IMR-90 (cell line): ENCODE measurements at regions not wholly inside any gene's neighbourhood (a gene's known extent, or its start where the extent isn't known, plus 50 kb on each side); places are given as distances from the start of the nearest gene placed in this dataset.

Source experiments
- ATAC-seq: fragments of 200-7000 bp; cut with Tn5 transposase; 2 replicates; pipeline ENCODE4 v1.9.1; 2020; ENCODE audit warnings: low read depth, mild to moderate bottlenecking, moderate library complexity
- BruUV-seq: library from RNA; stranded (reverse); fragments of 400-500 nt; replicated peaks from 2 replicates; lab custom pipeline; 2021; lab: Mats Ljungman, UMichigan
- CTCF ChIA-PET: fragments of 300-600 bp; formaldehyde crosslinking; extraction: SDS; loops from one replicate; lab custom pipeline; 2021; ENCODE audit warnings: antibody characterized with exemption; lab: Yijun Ruan, JAX
- POLR2A ChIA-PET: fragments of 300-600 bp; sonication (Branson Sonifier 250); formaldehyde crosslinking; loops from one replicate; lab custom pipeline; 2022; ENCODE audit warnings: antibody characterized with exemption; ENCODE audit not compliant: unreplicated experiment; lab: Charles Lee
- DNase-seq: peaks from one replicate; pipeline ENCODE4 v3.0.0; 2013
- H2AFZ ChIP-seq: replicated peaks from 2 replicates; pipeline ENCODE3; 2013; ENCODE audit warnings: low read length, mild to moderate bottlenecking; ENCODE audit not compliant: poor library complexity
- H2AK5ac ChIP-seq: 2 replicates; pipeline ENCODE4 v1.6.1; 2013; ENCODE audit warnings: low read depth, low read length, inconsistent platforms
- H2AK9ac ChIP-seq: replicated peaks from 2 replicates; pipeline ENCODE3; 2013; ENCODE audit warnings: mild to moderate bottlenecking, low read depth, low read length, moderate library complexity; ENCODE audit not compliant: poor library complexity
- H2BK120ac ChIP-seq: 2 replicates; pipeline ENCODE4 v1.6.1; 2013; ENCODE audit warnings: low read depth, low read length, inconsistent platforms
- H2BK15ac ChIP-seq: 3 replicates; pipeline ENCODE4 v1.6.1; 2013; ENCODE audit warnings: low read depth, low read length, inconsistent platforms
- H2BK20ac ChIP-seq: 2 replicates; pipeline ENCODE4 v1.6.1; 2013; ENCODE audit warnings: low read depth, mild to moderate bottlenecking, inconsistent platforms, low read length, moderate library complexity
- H2BK5ac ChIP-seq: 2 replicates; pipeline ENCODE4 v1.6.1; 2013; ENCODE audit warnings: mild to moderate bottlenecking, low read depth, low read length, inconsistent platforms; ENCODE audit not compliant: poor library complexity, severe bottlenecking
- H3K14ac ChIP-seq: replicated peaks from 2 replicates; pipeline ENCODE4 v1.6.1; 2013; ENCODE audit warnings: low read depth, low read length, inconsistent platforms
- H3K18ac ChIP-seq: 2 replicates; pipeline ENCODE4 v1.6.1; 2013; ENCODE audit warnings: low read depth, low read length, control low read depth
- H3K23ac ChIP-seq: 2 replicates; pipeline ENCODE4 v1.6.1; 2013; ENCODE audit warnings: low read depth, low read length, inconsistent platforms
- H3K27ac ChIP-seq: 2 replicates; pipeline ENCODE4 v1.5.1; 2013; ENCODE audit warnings: mild to moderate bottlenecking, control low read depth, low read length; ENCODE audit not compliant: insufficient read depth
- H3K27me3 ChIP-seq: 2 replicates; pipeline ENCODE4 v1.6.1; 2013; ENCODE audit warnings: low read length; ENCODE audit not compliant: control insufficient read depth, insufficient read depth
- H3K36me3 ChIP-seq: 2 replicates; pipeline ENCODE4 v1.6.1; 2013; ENCODE audit warnings: low read length, mixed read lengths; ENCODE audit not compliant: control insufficient read depth, insufficient read depth
- H3K4ac ChIP-seq: 2 replicates; pipeline ENCODE4 v1.6.1; 2013; ENCODE audit warnings: low read depth, low read length, inconsistent platforms
- H3K4me1 ChIP-seq: 2 replicates; pipeline ENCODE4 v1.6.1; 2013; ENCODE audit warnings: low read length, mixed read lengths; ENCODE audit not compliant: control insufficient read depth, insufficient read depth
- H3K4me2 ChIP-seq: 2 replicates; pipeline ENCODE4 v1.6.1; 2013; ENCODE audit warnings: low read depth, mild to moderate bottlenecking, control low read depth, low read length, moderate library complexity
- H3K4me3 ChIP-seq: 2 replicates; pipeline ENCODE4 v1.5.1; 2013; ENCODE audit warnings: low read depth, mild to moderate bottlenecking, control low read depth, low read length, moderate library complexity; ENCODE audit not compliant: insufficient read depth
- H3K56ac ChIP-seq: 2 replicates; pipeline ENCODE4 v1.6.1; 2013; ENCODE audit warnings: low read length, inconsistent platforms; ENCODE audit not compliant: insufficient read depth; ENCODE audit errors: extremely low read depth
- H3K79me1 ChIP-seq, 2 experiments: 2 replicates each; pipeline ENCODE4 v1.6.1; 2013; ENCODE audit warnings: low read length in 2 of 2, inconsistent platforms in 1 of 2, low read depth in 1 of 2
- H3K9ac ChIP-seq: 2 replicates; pipeline ENCODE4 v1.6.1; 2013; ENCODE audit warnings: low read depth, low read length, control low read depth
- H3K9me1 ChIP-seq: 2 replicates; pipeline ENCODE4 v1.6.1; 2013; ENCODE audit warnings: low read length, inconsistent platforms; ENCODE audit not compliant: insufficient read depth
- H3K9me3 ChIP-seq: 2 replicates; pipeline ENCODE4 v1.6.1; 2013; ENCODE audit warnings: low read length; ENCODE audit not compliant: control insufficient read depth, insufficient read depth
- H4K20me1 ChIP-seq: 2 replicates; pipeline ENCODE4 v1.6.1; 2013; ENCODE audit warnings: low read length, inconsistent platforms; ENCODE audit not compliant: insufficient read depth
- H4K5ac ChIP-seq: 2 replicates; pipeline ENCODE4 v1.6.1; 2013; ENCODE audit warnings: mild to moderate bottlenecking, low read depth, low read length, control low read depth
- H4K8ac ChIP-seq, 2 experiments: 2 replicates each; pipeline ENCODE4 v1.6.1; 2013; ENCODE audit warnings: low read depth in 2 of 2, low read length in 2 of 2, control low read depth in 1 of 2, inconsistent platforms in 1 of 2
- H4K91ac ChIP-seq: 2 replicates; pipeline ENCODE4 v1.6.1; 2013; ENCODE audit warnings: low read depth, low read length, inconsistent platforms; ENCODE audit not compliant: insufficient read depth
- BHLHE40 ChIP-seq: fragments of 150-350 bp; IDR thresholded peaks from 2 replicates; pipeline ENCODE4 v1.6.1; 2016; ENCODE audit warnings: mild to moderate bottlenecking, low read depth, low read length
- CHD1 ChIP-seq: IDR thresholded peaks from 2 replicates; pipeline ENCODE4 v1.6.1; 2012; ENCODE audit warnings: low read depth, low read length, improper control_type of control experiment
- CTCF ChIP-seq: conservative IDR thresholded peaks from 2 replicates; pipeline ENCODE4 v1.5.1; 2012; ENCODE audit warnings: mild to moderate bottlenecking, low read depth, low read length, improper control_type of control experiment
- ELK1 ChIP-seq: fragments of 150-350 bp; IDR thresholded peaks from 2 replicates; pipeline ENCODE4 v1.6.1; 2016; ENCODE audit warnings: low read depth, mild to moderate bottlenecking, low read length, moderate library complexity, borderline replicate concordance
- FOS ChIP-seq: fragments of 150-350 bp; IDR thresholded peaks from 2 replicates; pipeline ENCODE4 v1.6.1; 2016; ENCODE audit warnings: low read depth, low read length
- MAFK ChIP-seq: IDR thresholded peaks from 2 replicates; pipeline ENCODE4 v1.6.1; 2012; ENCODE audit warnings: low read depth, low read length, improper control_type of control experiment
- MAZ ChIP-seq: IDR thresholded peaks from 2 replicates; pipeline ENCODE4 v1.6.1; 2012; ENCODE audit warnings: low read depth, mild to moderate bottlenecking, low read length, improper control_type of control experiment, moderate library complexity, borderline replicate concordance
- MXI1 ChIP-seq: IDR thresholded peaks from 2 replicates; pipeline ENCODE4 v1.6.1; 2012; ENCODE audit warnings: low read depth, mild to moderate bottlenecking, low read length, moderate library complexity, borderline replicate concordance
- NFE2L2 ChIP-seq: fragments of 150-350 bp; IDR thresholded peaks from 2 replicates; pipeline ENCODE4 v1.6.1; 2016; ENCODE audit warnings: low read depth, mild to moderate bottlenecking, low read length
- POLR2A ChIP-seq: IDR thresholded peaks from 2 replicates; pipeline ENCODE4 v1.6.1; 2012; ENCODE audit warnings: mild to moderate bottlenecking, low read depth, low read length
- RAD21 ChIP-seq: IDR thresholded peaks from 2 replicates; pipeline ENCODE4 v1.6.1; 2012; ENCODE audit warnings: low read length, improper control_type of control experiment
- RCOR1 ChIP-seq: IDR thresholded peaks from 2 replicates; pipeline ENCODE4 v1.6.1; 2012; ENCODE audit warnings: mild to moderate bottlenecking, low read length, improper control_type of control experiment; ENCODE audit not compliant: insufficient replicate concordance
- RFX5 ChIP-seq: IDR thresholded peaks from 2 replicates; pipeline ENCODE4 v1.8.0; 2012; ENCODE audit warnings: low read depth, mild to moderate bottlenecking, low read length, moderate library complexity
- SMC3 ChIP-seq: fragments of 150-350 bp; IDR thresholded peaks from 2 replicates; pipeline ENCODE4 v1.6.1; 2016; ENCODE audit warnings: low read depth, mild to moderate bottlenecking, antibody characterized with exemption, low read length, moderate library complexity
- USF2 ChIP-seq: fragments of 150-350 bp; IDR thresholded peaks from 2 replicates; pipeline ENCODE4 v1.6.1; 2017; ENCODE audit warnings: mild to moderate bottlenecking, antibody characterized with exemption, low read length, low read depth
- WGBS, 2 experiments: methylation state at CpG; one replicate each; pipeline versions ENCODE4 v1.1.5 to v1.1.7; 2013; ENCODE audit warnings: missing lambda C conversion rate in 2 of 2; ENCODE audit not compliant: insufficient read length in 1 of 2; ENCODE audit errors: extremely low coverage in 2 of 2; 5-methylcytosine and 5-hydroxymethylcytosine counted together
- dilution Hi-C: fragments of 300-500 bp; cut with HindIII; formaldehyde crosslinking; loops from one replicate; pipeline ENCODE4 v1.14.3; 2018; ENCODE audit warnings: low sequenced_read_pairs; ENCODE audit not compliant: unreplicated experiment
- in situ Hi-C: fragments of 300-500 bp; cut with MboI; formaldehyde crosslinking; loops from 3 replicates; pipeline ENCODE4 v1.14.3; 2019; ENCODE audit warnings: low sequenced_read_pairs, inconsistent platforms, mixed read lengths
- intact Hi-C: fragments of 100-400 bp; cut with micrococcal nuclease; formaldehyde crosslinking; loops from 2 replicates; pipeline ENCODE4 v1.10.0; 2022

- no peaks in the 10 kb centered on the region for H3K36me3 ChIP-seq
- no peak overlapping the region for H2BK5ac ChIP-seq
- no peak overlapping the region for H4K5ac ChIP-seq
- no TSS peak for BruUV-seq
- no peak overlapping the region for H2AK5ac ChIP-seq
- no peak for ATAC-seq
- DNase-seq = no peak
- no peak overlapping the region for H3K4me2 ChIP-seq
- dilution Hi-C loops (no loop called here), intact Hi-C loops (no loop called here), in situ Hi-C loops (no loop called here)
- no peak overlapping the region for H3K14ac ChIP-seq
- H3K18ac ChIP-seq = no peak overlapping the region
- no peaks in the 10 kb centered on the region for H3K79me1 ChIP-seq
- no peak overlapping the region for H2AK9ac ChIP-seq
- no peak overlapping the region for H4K8ac ChIP-seq
- no peaks in the 10 kb centered on the region for H3K27me3 ChIP-seq
- ChIA-PET CTCF (no interaction called here), POLR2A (no interaction called here)
- no peak overlapping the region for H2BK120ac ChIP-seq
- H3K9ac ChIP-seq = no peak overlapping the region
- H3K23ac ChIP-seq = no peak overlapping the region
- H4K91ac ChIP-seq = no peak overlapping the region
- H3K56ac ChIP-seq = no peak overlapping the region
- no peak overlapping the region for H3K4me3 ChIP-seq
- WGBS, 2 experiments = no CpG with 5 or more reads among the region's 3 CpGs
- H3K9me1 ChIP-seq = no peaks in the 10 kb centered on the region
- no peak overlapping the region for H3K4ac ChIP-seq
- H2AFZ ChIP-seq = no peak overlapping the region
- no peak overlapping the region for H2BK15ac ChIP-seq
- H4K20me1 ChIP-seq = no peaks in the 10 kb centered on the region
- H3K4me1 ChIP-seq = no peaks in the 10 kb centered on the region
- no peak for TF ChIP-seq MAFK
- TF ChIP-seq ELK1 = no peak
- TF ChIP-seq MXI1 = no peak
- TF ChIP-seq BHLHE40 = no peak
- no peak for TF ChIP-seq CHD1
- no peak for TF ChIP-seq NFE2L2
- TF ChIP-seq FOS = no peak
- TF ChIP-seq SMC3 = no peak
- no peak for TF ChIP-seq POLR2A
- no peak for TF ChIP-seq RFX5
- TF ChIP-seq MAZ = no peak
- TF ChIP-seq RAD21 = no peak
- no peak for TF ChIP-seq USF2
- TF ChIP-seq RCOR1 = no peak
- TF ChIP-seq CTCF = no peak
- no peak overlapping the region for H2BK20ac ChIP-seq
- no peaks in the 10 kb centered on the region for H3K9me3 ChIP-seq
- no peak overlapping the region for H3K27ac ChIP-seq
These were observed 171.4 kb upstream of the SLC30A5 start for GRCh38 chr5:68922172-68922987.
